Esophagus squamous epithelium (tissue), 4 donors: ENCODE measurements at regions not wholly inside any gene's neighbourhood (a gene's known extent, or its start where the extent isn't known, plus 50 kb on each side); places are given as distances from the start of the nearest gene placed in this dataset.

Experiments used
- POLR2A ChIP-seq, 4 donors: fragments of 450-650 bp; IDR thresholded peaks; one replicate each; pipeline ENCODE4 v1.6.1; 2017; ENCODE audit warnings: antibody characterized with exemption in 4 of 4, mild to moderate bottlenecking in 4 of 4, moderate library complexity in 3 of 4
- TF ChIP-seq, protein P1 (sequence below), 6 experiments: fragments of 450-650 bp in 4 of 6; fragments of 200-600 bp in 2 of 6; sonication (generic) in 2 of 6; IDR thresholded peaks; one replicate each; pipeline ENCODE4 v1.5.1; 2016 to 2019; ENCODE audit warnings: antibody characterized with exemption in 6 of 6, mild to moderate bottlenecking in 4 of 6, moderate library complexity in 4 of 6

- no peak for TF ChIP-seq POLR2A (IDR thresholded peaks at IDR 0.05)
- TF ChIP-seq, protein P1, sequence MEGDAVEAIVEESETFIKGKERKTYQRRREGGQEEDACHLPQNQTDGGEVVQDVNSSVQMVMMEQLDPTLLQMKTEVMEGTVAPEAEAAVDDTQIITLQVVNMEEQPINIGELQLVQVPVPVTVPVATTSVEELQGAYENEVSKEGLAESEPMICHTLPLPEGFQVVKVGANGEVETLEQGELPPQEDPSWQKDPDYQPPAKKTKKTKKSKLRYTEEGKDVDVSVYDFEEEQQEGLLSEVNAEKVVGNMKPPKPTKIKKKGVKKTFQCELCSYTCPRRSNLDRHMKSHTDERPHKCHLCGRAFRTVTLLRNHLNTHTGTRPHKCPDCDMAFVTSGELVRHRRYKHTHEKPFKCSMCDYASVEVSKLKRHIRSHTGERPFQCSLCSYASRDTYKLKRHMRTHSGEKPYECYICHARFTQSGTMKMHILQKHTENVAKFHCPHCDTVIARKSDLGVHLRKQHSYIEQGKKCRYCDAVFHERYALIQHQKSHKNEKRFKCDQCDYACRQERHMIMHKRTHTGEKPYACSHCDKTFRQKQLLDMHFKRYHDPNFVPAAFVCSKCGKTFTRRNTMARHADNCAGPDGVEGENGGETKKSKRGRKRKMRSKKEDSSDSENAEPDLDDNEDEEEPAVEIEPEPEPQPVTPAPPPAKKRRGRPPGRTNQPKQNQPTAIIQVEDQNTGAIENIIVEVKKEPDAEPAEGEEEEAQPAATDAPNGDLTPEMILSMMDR (IDR thresholded peaks at IDR 0.05): no peak
Measured at GRCh38 chr16:55418586-55418985, 60.4 kb upstream of the MMP2 start.
